Right hindlimb (tissue), 1 donor: ENCODE measurements at regions not wholly inside any gene's neighbourhood (a gene's known extent, or its start where the extent isn't known, plus 50 kb on each side); places are given as distances from the start of the nearest gene placed in this dataset.
"Not testable (repeated sequence)": the region's sequence is repeated elsewhere in the genome, so short reads cannot be mapped to it uniquely, and the experiment has no call there.

Experiments used
- DNase-seq: peaks from one replicate; pipeline ENCODE4 v3.0.0-alpha.2; 2018

GRCh38 chr3:17861476-17861875, 119.0 kb upstream of the TBC1D5 start:
- no peak for DNase-seq

- not testable (repeated sequence) for DNase-seq
Measured at GRCh38 chr3:17860840-17861471, 118.5 kb upstream of the TBC1D5 start.

GRCh38 chr3:17852217-17852616, 109.8 kb upstream of the TBC1D5 start:
- no peak for DNase-seq

GRCh38 chr3:17850448-17850847, 108.0 kb upstream of the TBC1D5 start:
- no peak for DNase-seq

GRCh38 chr3:17848102-17848501, 105.7 kb upstream of the TBC1D5 start:
- DNase-seq: no peak

- DNase-seq: no peak
Measured at GRCh38 chr3:17847156-17847555, 104.7 kb upstream of the TBC1D5 start.

GRCh38 chr3:17846466-17846865, 104.0 kb upstream of the TBC1D5 start:
- no peak for DNase-seq

- no peak for DNase-seq
Measured at GRCh38 chr3:17845026-17845812, 102.8 kb upstream of the TBC1D5 start.

GRCh38 chr3:17844236-17844635, 101.8 kb upstream of the TBC1D5 start:
- DNase-seq: no peak

GRCh38 chr3:17841190-17841828, 98.9 kb upstream of the TBC1D5 start:
- DNase-seq: peak; percentile 75

- DNase-seq: no peak
Measured at GRCh38 chr3:17840651-17841050, 98.2 kb upstream of the TBC1D5 start.

GRCh38 chr3:17840126-17840525, 97.7 kb upstream of the TBC1D5 start:
- no peak for DNase-seq

- no peak for DNase-seq
Measured at GRCh38 chr3:17836919-17837318, 94.5 kb upstream of the TBC1D5 start.

- no peak for DNase-seq
Measured at GRCh38 chr3:17836092-17836491, 93.7 kb upstream of the TBC1D5 start.

GRCh38 chr3:17833786-17834559, 91.5 kb upstream of the TBC1D5 start:
- no peak for DNase-seq

- DNase-seq: no peak
Measured at GRCh38 chr3:17832016-17832415, 89.6 kb upstream of the TBC1D5 start.

GRCh38 chr3:17831366-17831765, 88.9 kb upstream of the TBC1D5 start:
- no peak for DNase-seq

GRCh38 chr3:17830788-17831187, 88.4 kb upstream of the TBC1D5 start:
- no peak for DNase-seq

- DNase-seq: no peak
Measured at GRCh38 chr3:17828388-17828787, 86.0 kb upstream of the TBC1D5 start.

GRCh38 chr3:17825298-17825697, 82.9 kb upstream of the TBC1D5 start:
- no peak for DNase-seq

GRCh38 chr3:17823816-17824215, 81.4 kb upstream of the TBC1D5 start:
- DNase-seq: no peak

GRCh38 chr3:17823036-17823435, 80.6 kb upstream of the TBC1D5 start:
- DNase-seq: no peak

- DNase-seq: no peak
Measured at GRCh38 chr3:17820704-17821103, 78.3 kb upstream of the TBC1D5 start.
